Activated naive CD4-positive, alpha-beta T cell treated with anti-CD3 and anti-CD28 coated beads, Interleukin-2, amount 50 U/mL, for 72 hours (primary cell): ENCODE measurements at regions not wholly inside any gene's neighbourhood (a gene's known extent, or its start where the extent isn't known, plus 50 kb on each side); places are given as distances from the start of the nearest gene placed in this dataset.
"Not testable (repeated sequence)": the region's sequence is repeated elsewhere in the genome, so short reads cannot be mapped to it uniquely, and the experiment has no call there.

ENCODE experiments used
- ATAC-seq, 2 donors: fragments of 150-1000 bp; cut with Tn5 transposase; 2 replicates each; pipeline ENCODE4 v1.10.0; 2021; ENCODE audit warnings: mild to moderate bottlenecking in 2 of 2, moderate library complexity in 2 of 2
- DNase-seq, 2 donors: peaks; one replicate each; pipeline ENCODE4 v3.0.0; 2021 to 2022; ENCODE audit warnings: low spot score in 2 of 2
- H3K27ac Mint-ChIP-seq, 2 donors: one replicate each; pipeline ENCODE4 v1.8.0; 2022; ENCODE audit warnings: mild to moderate bottlenecking in 2 of 2, mixed read lengths in 2 of 2
- H3K36me3 Mint-ChIP-seq, 2 donors: one replicate each; pipeline ENCODE4 v1.8.0; 2022; ENCODE audit warnings: mixed read lengths in 2 of 2
- H3K9me3 Mint-ChIP-seq, 2 donors: one replicate each; pipeline ENCODE4 v1.8.0; 2022; ENCODE audit warnings: mixed read lengths in 2 of 2

GRCh38 chr2:208594642-208595385, 188.2 kb downstream of the PTH2R start:
- Mint-ChIP-seq H3K36me3 (no peaks in the 10 kb centered on the region), H3K9me3 (no peaks in the 10 kb centered on the region), H3K27ac (no peak overlapping the region)
- DNase-seq (no peak), ATAC-seq (no peak)

DNA sequence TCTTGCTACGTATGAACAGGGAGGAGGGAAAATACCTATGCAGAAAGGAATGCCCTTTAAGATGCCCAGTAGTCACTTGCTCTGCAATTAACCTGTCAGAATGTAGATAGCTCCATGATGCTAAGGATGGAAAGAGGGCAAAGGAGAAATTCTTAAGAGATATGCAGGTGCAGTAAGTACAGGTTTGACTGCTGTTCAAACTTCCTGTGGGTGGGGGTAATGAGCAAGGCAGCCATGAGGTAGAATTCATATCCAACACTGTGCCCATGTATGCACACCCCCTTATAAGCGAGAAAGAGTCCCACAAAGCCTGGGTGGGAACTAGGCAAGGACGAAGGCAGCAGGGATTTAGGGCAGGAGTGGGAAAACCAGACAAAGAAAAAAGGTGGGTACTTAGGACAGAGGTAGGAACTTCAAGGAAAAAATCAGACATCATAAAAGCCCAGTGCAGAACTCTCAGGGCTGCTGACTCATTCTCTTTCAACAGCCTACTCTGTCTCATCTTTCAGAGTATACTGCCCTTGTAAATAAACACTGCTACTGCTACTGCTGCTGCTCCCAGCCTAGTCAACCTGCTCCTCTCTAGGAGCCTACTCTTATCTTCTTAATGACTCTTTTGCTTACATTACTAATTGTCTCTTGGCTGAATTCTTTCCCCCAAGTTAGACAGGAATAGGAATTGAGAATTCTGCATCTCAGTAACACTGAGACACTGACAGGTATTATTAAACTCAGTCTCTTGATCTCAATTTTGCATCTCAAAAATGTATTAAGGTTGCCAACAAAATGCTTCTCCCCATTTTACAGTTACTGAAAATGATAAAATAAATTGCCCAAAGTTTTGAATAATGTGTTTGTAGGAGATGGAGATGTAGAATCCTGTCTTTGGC, 189.0 kb downstream of the PTH2R start:
- Mint-ChIP-seq H3K9me3 (no peaks in the 10 kb centered on the region), H3K27ac (no peak overlapping the region), H3K36me3 (no peaks in the 10 kb centered on the region)
- ATAC-seq: no peak
- DNase-seq: no peak

GRCh38 chr2:208607694-208608093, 201.1 kb downstream of the PTH2R start:
- H3K36me3 Mint-ChIP-seq: no peaks in the 10 kb centered on the region
- no peak for DNase-seq
- no peak overlapping the region for H3K27ac Mint-ChIP-seq
- no peak for ATAC-seq
- H3K9me3 Mint-ChIP-seq: peaks cover 4 to 6% of the 10 kb centered on the region in 2 donors

- DNase-seq (no peak), ATAC-seq (no peak)
- Mint-ChIP-seq H3K36me3 (no peaks in the 10 kb centered on the region), H3K27ac (peak overlapping the region in 1 of 2 donors; percentile 72), H3K9me3 (peaks cover 1 to 6% of the 10 kb centered on the region in 2 donors)
Measured at GRCh38 chr2:208608122-208608835, 201.7 kb downstream of the PTH2R start.

- H3K9me3 Mint-ChIP-seq: peaks cover 9 to 13% of the 10 kb centered on the region in 2 donors
- no peak for DNase-seq
- H3K27ac Mint-ChIP-seq: no peak overlapping the region
- peaks cover 0 to 9% of the 10 kb centered on the region in 2 donors for H3K36me3 Mint-ChIP-seq
- ATAC-seq: no peak
Measured at GRCh38 chr2:208609166-208609804, 202.7 kb downstream of the PTH2R start.

GRCh38 chr2:208615675-208616074, 209.1 kb downstream of the PTH2R start:
- ATAC-seq, H3K36me3 Mint-ChIP-seq, H3K27ac Mint-ChIP-seq: not testable (repeated sequence)

DNA sequence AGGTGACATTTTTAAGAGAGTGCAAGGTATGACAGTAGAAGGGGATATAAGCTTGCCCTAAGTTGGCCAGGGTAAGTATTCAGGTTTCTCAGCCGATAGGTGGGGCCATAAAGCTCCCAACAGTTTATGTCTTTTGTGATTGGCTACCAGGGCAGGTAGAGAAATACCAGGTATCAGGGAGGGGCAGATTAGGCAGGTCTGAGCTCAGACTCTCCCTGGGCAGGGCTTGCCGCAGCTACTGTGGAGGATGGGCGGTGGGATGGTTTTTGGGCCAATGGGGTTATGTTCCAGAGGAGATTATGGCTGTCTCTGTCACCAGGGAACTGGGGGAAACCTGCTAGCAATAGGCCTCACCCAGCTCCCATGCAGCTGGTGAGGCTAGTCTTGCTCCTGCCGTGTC, 211.6 kb downstream of the PTH2R start:
- Mint-ChIP-seq H3K27ac (no peak overlapping the region), H3K36me3 (peaks cover 0 to 9% of the 10 kb centered on the region in 2 donors), H3K9me3 (peaks cover 12 to 13% of the 10 kb centered on the region in 2 donors)
- DNase-seq: no peak
- no peak for ATAC-seq

More at GRCh38 chr2:208615675-208616074, 209.1 kb downstream of the PTH2R start:
- peaks cover 13 to 18% of the 10 kb centered on the region in 2 donors for H3K9me3 Mint-ChIP-seq
- DNase-seq: not testable (repeated sequence)

DNA sequence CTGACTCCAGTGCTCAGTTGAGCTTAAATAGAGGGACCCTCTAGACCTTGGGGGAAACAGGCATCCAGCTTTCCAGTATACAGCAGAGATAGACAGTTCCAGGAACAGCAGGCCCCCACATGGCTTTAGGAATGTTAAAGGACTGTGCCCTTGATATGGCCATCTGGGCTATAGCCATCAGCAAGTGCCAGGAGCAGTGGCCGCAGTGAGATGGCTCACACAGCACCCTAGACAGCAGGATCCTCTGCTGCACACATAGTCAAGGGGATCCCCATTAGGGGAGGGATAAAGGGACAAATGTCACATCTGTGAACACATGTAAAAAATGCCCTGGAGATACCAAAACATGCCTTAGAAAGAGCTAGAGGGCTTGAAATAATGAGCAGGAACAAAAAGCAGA, 213.4 kb downstream of the PTH2R start:
- no peak overlapping the region for H3K27ac Mint-ChIP-seq
- DNase-seq: no peak
- no peaks in the 10 kb centered on the region for H3K36me3 Mint-ChIP-seq
- peaks cover 4% of the 10 kb centered on the region in 2 donors for H3K9me3 Mint-ChIP-seq
- ATAC-seq: no peak

DNA sequence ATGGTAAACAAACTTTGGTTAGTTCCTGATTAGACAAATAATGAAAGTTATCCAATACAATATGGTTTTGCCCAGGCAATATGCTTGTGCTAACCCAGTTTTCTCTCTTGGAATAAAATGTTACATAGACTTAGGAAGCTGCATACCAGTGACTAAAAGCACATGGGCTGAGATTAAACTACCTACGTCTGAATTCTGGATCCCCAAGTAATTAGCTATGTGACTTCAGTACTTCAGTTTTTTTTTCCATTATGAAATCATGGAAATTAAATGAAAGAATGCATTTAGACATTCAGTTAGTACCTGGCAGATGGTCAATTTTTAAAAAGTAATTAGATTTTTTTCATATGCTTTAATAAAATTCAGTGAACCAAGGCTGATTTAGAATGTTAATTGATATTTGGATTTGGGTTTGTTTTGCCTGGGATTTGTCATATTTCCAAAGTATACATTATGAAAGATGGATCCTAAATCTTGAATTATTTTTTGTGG, 213.9 kb downstream of the PTH2R start:
- H3K9me3 Mint-ChIP-seq: peaks cover 0 to 4% of the 10 kb centered on the region in 2 donors
- no peaks in the 10 kb centered on the region for H3K36me3 Mint-ChIP-seq
- no peak overlapping the region for H3K27ac Mint-ChIP-seq
- ATAC-seq (no peak), DNase-seq (no peak)

- Mint-ChIP-seq H3K36me3 (no peaks in the 10 kb centered on the region), H3K27ac (peak overlapping the region in 1 of 2 donors; percentile 13), H3K9me3 (no peaks in the 10 kb centered on the region)
- ATAC-seq: no peak
- DNase-seq: no peak
Measured at GRCh38 chr2:208627110-208627884, 220.7 kb downstream of the PTH2R start.

GRCh38 chr2:208627916-208628315, 221.3 kb downstream of the PTH2R start:
- H3K27ac Mint-ChIP-seq: no peak overlapping the region
- DNase-seq (no peak), ATAC-seq (no peak)
- H3K9me3 Mint-ChIP-seq: no peaks in the 10 kb centered on the region
- no peaks in the 10 kb centered on the region for H3K36me3 Mint-ChIP-seq

DNA sequence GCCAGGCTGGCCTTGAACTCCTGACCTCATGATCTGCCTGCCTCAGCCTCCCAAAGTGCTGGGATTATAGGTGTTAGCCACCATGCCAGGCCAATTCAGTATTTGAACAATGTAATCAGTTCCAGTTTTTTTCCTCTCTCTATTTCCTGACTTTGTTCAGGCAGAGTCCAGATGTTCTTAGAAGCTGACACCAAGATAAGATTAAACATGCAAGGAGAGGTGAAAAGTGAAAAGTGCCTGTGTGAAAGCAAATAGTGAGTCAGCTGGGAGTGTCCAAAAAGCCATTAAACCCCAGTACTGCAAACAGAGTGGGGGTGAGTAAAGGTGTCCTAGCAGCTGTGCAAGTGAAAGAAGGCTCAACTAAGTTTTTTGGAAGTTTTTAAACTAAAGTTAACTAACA, 231.5 kb downstream of the PTH2R start:
- no peak for DNase-seq
- no peak overlapping the region for H3K27ac Mint-ChIP-seq
- peaks cover 0 to 8% of the 10 kb centered on the region in 2 donors for H3K9me3 Mint-ChIP-seq
- no peak for ATAC-seq
- H3K36me3 Mint-ChIP-seq: no peaks in the 10 kb centered on the region

DNA sequence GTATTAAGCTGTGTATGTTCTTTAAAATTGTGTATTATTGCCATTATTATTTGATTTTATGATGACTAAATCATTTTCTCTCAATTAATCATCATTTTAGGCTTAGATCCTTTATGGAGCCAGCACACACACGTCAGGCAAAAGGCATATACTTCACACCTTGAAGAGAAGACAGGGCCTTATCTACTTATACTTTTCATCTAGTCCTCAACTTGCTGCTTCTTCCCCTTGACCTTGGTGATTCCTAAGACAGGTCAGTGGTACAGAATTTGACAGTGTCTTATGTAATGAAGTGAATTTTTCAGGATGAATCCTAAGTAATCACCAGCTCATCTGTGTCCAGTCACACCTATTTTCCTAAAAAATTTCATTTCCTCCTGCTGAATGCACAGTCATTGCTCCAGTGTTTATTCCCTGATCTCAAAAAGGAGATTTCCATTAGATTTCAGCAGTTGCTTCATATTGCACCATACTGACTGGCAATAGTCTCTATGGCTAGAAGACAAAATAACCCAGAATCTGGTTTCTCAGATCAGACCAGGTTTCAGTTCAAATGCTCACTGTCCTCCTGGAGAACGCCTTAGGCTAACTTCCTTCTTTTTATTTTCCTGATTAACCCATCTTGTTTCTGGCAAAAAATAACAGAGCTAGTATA, 235.7 kb downstream of the PTH2R start:
- Mint-ChIP-seq H3K9me3 (peaks cover 0 to 4% of the 10 kb centered on the region in 2 donors), H3K36me3 (no peaks in the 10 kb centered on the region)
- no peak for DNase-seq

DNA sequence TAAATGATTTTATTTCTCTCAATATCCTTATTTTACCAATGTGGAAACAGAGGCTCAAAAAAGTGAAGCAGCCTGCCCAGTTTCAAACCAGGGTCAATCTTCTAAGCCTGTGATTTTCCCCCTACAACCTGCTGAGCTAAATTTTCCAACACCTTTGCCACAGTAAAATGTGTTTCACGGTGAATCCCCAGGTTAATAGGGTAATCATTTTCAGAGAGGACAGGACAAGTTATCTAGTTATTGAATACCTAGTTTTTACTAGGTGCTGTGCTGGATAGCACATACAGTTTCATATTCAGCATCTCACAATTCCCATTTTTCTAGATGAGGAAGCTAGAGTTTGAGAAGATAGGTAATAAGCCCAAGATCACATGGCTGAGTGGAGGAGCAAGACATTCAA, 236.6 kb downstream of the PTH2R start:
- Mint-ChIP-seq H3K9me3 (peaks cover 0 to 4% of the 10 kb centered on the region in 2 donors), H3K27ac (no peak overlapping the region), H3K36me3 (no peaks in the 10 kb centered on the region)
- no peak for DNase-seq
- no peak for ATAC-seq

More for the DNA sequence above, 235.7 kb downstream of the PTH2R start:
- no peak overlapping the region for H3K27ac Mint-ChIP-seq
- no peak for ATAC-seq

GRCh38 chr2:208645226-208645625, 238.6 kb downstream of the PTH2R start:
- no peaks in the 10 kb centered on the region for H3K36me3 Mint-ChIP-seq
- peaks cover 0 to 4% of the 10 kb centered on the region in 2 donors for H3K9me3 Mint-ChIP-seq
- H3K27ac Mint-ChIP-seq: no peak overlapping the region
- DNase-seq: no peak
- no peak for ATAC-seq
